GM12872 (cell line): ENCODE measurements at regions not wholly inside any gene's neighbourhood (a gene's known extent, or its start where the extent isn't known, plus 50 kb on each side); places are given as distances from the start of the nearest gene placed in this dataset.

Experiments
- TF ChIP-seq, protein P1 (sequence below): IDR thresholded peaks from 3 replicates; pipeline ENCODE4 v1.5.1; 2011; ENCODE audit warnings: low read depth, mild to moderate bottlenecking, low read length, moderate library complexity; ENCODE audit not compliant: insufficient read depth

DNA sequence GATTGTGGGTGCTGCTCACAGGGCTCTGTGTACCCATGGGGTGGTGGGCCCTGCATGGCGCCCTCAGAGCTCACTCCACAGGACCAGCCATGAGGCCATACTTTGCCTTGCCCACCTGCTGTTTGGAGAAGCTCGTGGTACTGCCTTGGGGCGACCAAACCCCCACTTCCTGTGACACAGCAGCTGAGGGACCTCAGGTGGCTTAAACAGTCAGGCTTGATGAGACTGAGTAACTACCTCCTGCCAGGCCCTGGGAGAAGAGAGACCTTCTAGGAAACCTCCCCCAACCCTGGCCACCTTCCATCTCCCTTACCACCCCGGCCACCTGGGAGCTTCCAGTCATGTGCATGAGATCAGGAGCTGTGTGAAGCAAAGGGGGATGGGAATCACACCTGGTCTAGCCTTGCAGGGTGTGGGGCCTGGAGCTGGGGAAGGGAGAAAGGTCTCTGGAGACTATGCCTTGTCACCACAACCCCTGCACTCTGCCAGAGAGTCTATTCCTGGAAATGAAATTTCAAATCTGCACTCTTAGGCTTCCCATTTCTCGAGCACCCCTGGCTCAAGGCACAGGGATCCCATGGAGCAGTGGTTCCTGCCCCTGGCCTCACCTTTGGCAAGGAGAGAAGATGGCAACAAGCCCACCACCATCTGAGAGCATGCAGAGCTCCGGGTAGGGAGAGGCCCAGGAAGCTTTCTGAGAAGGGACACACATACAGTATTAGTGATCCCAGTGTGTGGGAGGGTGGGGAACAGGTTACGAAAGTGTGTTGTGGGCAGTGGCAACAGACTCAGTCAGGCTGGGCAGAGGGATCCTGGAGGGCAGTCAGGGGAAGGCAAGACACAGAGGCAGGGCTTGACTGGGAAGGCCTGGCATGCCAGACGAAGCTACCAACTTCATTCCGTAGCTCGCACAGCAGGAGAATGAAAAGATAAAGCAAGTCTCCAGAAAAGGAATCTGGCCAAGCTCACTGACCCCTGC is 125.0 kb downstream of the URI1 start:
- TF ChIP-seq, protein P1, sequence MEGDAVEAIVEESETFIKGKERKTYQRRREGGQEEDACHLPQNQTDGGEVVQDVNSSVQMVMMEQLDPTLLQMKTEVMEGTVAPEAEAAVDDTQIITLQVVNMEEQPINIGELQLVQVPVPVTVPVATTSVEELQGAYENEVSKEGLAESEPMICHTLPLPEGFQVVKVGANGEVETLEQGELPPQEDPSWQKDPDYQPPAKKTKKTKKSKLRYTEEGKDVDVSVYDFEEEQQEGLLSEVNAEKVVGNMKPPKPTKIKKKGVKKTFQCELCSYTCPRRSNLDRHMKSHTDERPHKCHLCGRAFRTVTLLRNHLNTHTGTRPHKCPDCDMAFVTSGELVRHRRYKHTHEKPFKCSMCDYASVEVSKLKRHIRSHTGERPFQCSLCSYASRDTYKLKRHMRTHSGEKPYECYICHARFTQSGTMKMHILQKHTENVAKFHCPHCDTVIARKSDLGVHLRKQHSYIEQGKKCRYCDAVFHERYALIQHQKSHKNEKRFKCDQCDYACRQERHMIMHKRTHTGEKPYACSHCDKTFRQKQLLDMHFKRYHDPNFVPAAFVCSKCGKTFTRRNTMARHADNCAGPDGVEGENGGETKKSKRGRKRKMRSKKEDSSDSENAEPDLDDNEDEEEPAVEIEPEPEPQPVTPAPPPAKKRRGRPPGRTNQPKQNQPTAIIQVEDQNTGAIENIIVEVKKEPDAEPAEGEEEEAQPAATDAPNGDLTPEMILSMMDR, result no peak

GRCh38 chr19:30068528-30069395 is 126.7 kb downstream of the URI1 start:
- TF ChIP-seq, protein P1, result no peak

DNA sequence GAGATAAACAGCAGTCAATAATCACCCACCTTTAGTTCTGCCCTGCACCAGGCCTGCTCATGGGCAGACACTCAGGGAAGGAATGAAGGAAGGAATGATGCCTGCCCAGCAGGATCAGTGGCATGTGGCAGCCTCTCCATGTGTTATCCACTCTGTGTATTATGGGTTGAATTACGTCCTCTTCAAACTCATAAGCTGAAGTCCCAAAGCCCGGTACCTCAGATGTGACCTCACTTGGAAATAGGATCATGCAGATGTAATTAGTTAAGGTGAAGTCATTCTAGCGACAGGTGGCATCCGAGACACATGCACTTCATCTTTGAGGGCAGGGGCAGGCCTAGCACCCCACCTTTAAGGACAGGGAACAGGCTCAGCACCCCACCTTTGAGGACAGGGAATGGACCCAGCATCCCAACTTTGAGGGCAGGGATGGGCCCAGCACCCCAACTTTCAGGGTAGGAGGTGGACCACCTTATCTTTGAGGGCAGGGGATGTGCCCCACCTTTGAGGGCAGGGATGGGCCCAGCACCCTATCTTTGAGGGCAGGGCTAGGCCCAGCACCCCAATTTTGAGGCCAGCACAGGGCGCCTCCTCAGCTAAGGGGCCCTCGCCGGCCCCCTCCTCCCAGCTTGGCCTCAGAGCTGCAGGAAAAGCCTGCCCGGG is 127.6 kb downstream of the URI1 start:
- TF ChIP-seq, protein P1, result no peak

- TF ChIP-seq, protein P1, result no peak
Measured at GRCh38 chr19:30070198-30070967, 128.3 kb downstream of the URI1 start.

DNA sequence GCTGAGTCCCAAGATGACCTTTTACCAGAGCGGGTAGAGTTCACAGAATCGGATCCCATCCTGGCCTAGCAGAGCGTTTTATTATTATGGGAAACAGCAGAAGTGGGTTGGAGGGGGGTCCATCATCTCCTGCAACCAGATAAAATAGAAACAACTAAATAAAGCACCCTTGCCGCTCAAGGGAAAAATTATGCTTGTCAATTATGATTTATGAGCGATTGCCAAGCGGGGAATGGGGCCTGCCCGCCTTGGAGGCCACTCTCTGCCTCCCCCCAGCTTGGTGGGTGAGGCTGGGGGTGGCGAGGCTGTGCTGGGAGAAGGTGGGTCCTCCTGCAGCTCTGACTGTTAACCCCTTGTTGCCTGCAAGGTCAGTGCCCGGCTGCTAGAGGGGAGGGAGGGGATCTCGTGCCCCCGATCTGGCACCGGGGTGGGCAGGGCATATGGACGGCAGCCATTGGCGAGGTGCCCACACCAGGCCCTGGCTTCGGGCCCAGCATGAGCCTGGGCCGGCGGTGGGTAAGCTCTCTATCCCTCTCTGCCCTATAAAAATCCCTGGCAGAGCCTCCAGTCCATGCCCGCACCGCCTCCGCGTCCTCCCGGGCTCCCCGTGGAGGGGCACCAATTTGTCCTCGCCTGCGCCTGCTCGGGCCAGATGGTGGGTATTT is 129.1 kb downstream of the URI1 start:
- TF ChIP-seq, protein P1, result no peak

GRCh38 chr19:30071871-30072270 is 129.8 kb downstream of the URI1 start:
- TF ChIP-seq, protein P1, result no peak
